SK-N-SH (cell line): ENCODE measurements at regions not wholly inside any gene's neighbourhood (a gene's known extent, or its start where the extent isn't known, plus 50 kb on each side); places are given as distances from the start of the nearest gene placed in this dataset.

Source experiments
- CTCF ChIA-PET: fragments of 300-600, 350-600 bp; formaldehyde crosslinking; extraction: SDS; loops from one replicate; lab custom pipeline; 2021; lab: Yijun Ruan, JAX
- POLR2A ChIA-PET: fragments of 350-600 bp; sonication (Branson Sonifier 250); formaldehyde crosslinking; extraction: SDS; loops from one replicate; lab custom pipeline; 2020; ENCODE audit warnings: antibody characterized with exemption, inconsistent platforms; lab: Yijun Ruan, JAX
- DNase-seq: peaks from one replicate; pipeline ENCODE4 v3.0.0; 2012
- H2AFZ ChIP-seq: fragments of 200-600 bp; sonication (generic); 2 replicates; pipeline ENCODE4 v1.8.1; 2016; ENCODE audit warnings: antibody characterized with exemption, mild to moderate bottlenecking, low read depth
- H3F3A ChIP-seq: fragments of 200-600 bp; sonication (generic); replicated peaks from 2 replicates; pipeline ENCODE3; 2016; ENCODE audit warnings: antibody characterized with exemption, mild to moderate bottlenecking; ENCODE audit not compliant: insufficient read depth
- H3K27ac ChIP-seq, 2 experiments: fragments of 200-500 bp in 1 of 2; fragments of 200-600 bp in 1 of 2; sonication (Bioruptor generic) in 1 of 2; sonication (generic), shearing (Covaris generic) in 1 of 2; 2 replicates each; pipeline versions ENCODE4 v1.5.1 to v1.6.1; 2014 to 2016; ENCODE audit warnings: low read depth in 2 of 2, inconsistent platforms in 1 of 2, low read length in 1 of 2, mild to moderate bottlenecking in 1 of 2, mixed read lengths in 1 of 2
- H3K27me3 ChIP-seq: fragments of 200-600 bp; sonication (generic), shearing (Covaris generic); 2 replicates; pipeline ENCODE4 v1.6.1; 2016; ENCODE audit warnings: mixed run types; ENCODE audit not compliant: insufficient read depth
- H3K36me3 ChIP-seq, 2 experiments: fragments of 200-500 bp in 1 of 2; fragments of 200-600 bp in 1 of 2; sonication (Bioruptor generic) in 1 of 2; sonication (generic) in 1 of 2; replicated peaks in 1 of 2; 2 replicates each; pipeline versions ENCODE3 to v1.5.1; 2014 to 2016; ENCODE audit warnings: low read length in 1 of 2, mild to moderate bottlenecking in 1 of 2; ENCODE audit not compliant: insufficient read depth in 2 of 2, control insufficient read depth in 1 of 2
- H3K4me1 ChIP-seq, 2 experiments: fragments of 200-500 bp in 1 of 2; fragments of 200-600 bp in 1 of 2; sonication (Bioruptor generic) in 1 of 2; sonication (generic), shearing (Covaris generic) in 1 of 2; 2 replicates each; pipeline versions ENCODE4 v1.5.1 to v1.6.1; 2014 to 2016; ENCODE audit warnings: low read depth in 1 of 2, low read length in 1 of 2, mixed run types in 1 of 2; ENCODE audit not compliant: insufficient read depth in 2 of 2, control insufficient read depth in 1 of 2
- H3K4me2 ChIP-seq: fragments of 200-600 bp; sonication (generic), shearing (Covaris generic); 2 replicates; pipeline ENCODE4 v1.6.1; 2017; ENCODE audit warnings: mixed run types
- H3K4me3 ChIP-seq, 2 experiments: fragments of 200-500 bp in 1 of 2; fragments of 200-600 bp in 1 of 2; sonication (Bioruptor generic) in 1 of 2; sonication (generic), shearing (Covaris generic) in 1 of 2; 2 replicates each; pipeline versions ENCODE4 v1.5.1 to v1.8.1; 2014 to 2016; ENCODE audit warnings: low read depth in 2 of 2, inconsistent platforms in 1 of 2, low read length in 1 of 2, mild to moderate bottlenecking in 1 of 2, mixed read lengths in 1 of 2, moderate library complexity in 1 of 2
- H3K79me2 ChIP-seq: fragments of 200-600 bp; sonication (generic); 2 replicates; pipeline ENCODE4 v1.8.1; 2017; ENCODE audit warnings: mild to moderate bottlenecking; ENCODE audit not compliant: insufficient read depth
- H3K9ac ChIP-seq: fragments of 200-600 bp; sonication (generic); 2 replicates; pipeline ENCODE4 v1.6.1; 2017; ENCODE audit warnings: mixed run types
- H3K9me2 ChIP-seq: fragments of 200-600 bp; sonication (generic); 2 replicates; pipeline ENCODE4 v1.6.1; 2017; ENCODE audit warnings: mixed run types
- H3K9me3 ChIP-seq: fragments of 200-600 bp; sonication (generic); 2 replicates; pipeline ENCODE4 v1.6.1; 2017; ENCODE audit warnings: mixed run types, mild to moderate bottlenecking, moderate library complexity
- H4K20me1 ChIP-seq: fragments of 200-600 bp; sonication (generic); 2 replicates; pipeline ENCODE4 v1.6.1; 2017; ENCODE audit warnings: mild to moderate bottlenecking, mixed run types; ENCODE audit not compliant: insufficient read depth
- EP300 ChIP-seq, 2 experiments: IDR thresholded peaks; 2 replicates each; pipeline versions ENCODE4 v1.4.0 to v1.6.1; 2012; ENCODE audit warnings: borderline replicate concordance in 1 of 2, low read depth in 1 of 2, low read length in 1 of 2
- EZH2phosphoT487 ChIP-seq: fragments of 200-600 bp; sonication (generic); IDR thresholded peaks from 2 replicates; pipeline ENCODE4 v1.6.1; 2017; ENCODE audit warnings: low read depth, mixed run types, mild to moderate bottlenecking, antibody characterized with exemption, moderate library complexity, borderline replicate concordance
- FOXM1 ChIP-seq: IDR thresholded peaks from 2 replicates; pipeline ENCODE4 v1.4.0; 2012; ENCODE audit warnings: low read depth, mild to moderate bottlenecking
- MEF2A ChIP-seq: IDR thresholded peaks from 2 replicates; pipeline ENCODE4 v1.4.0; 2012; ENCODE audit warnings: low read depth, borderline replicate concordance
- MXI1 ChIP-seq: IDR thresholded peaks from 2 replicates; pipeline ENCODE4 v1.6.1; 2012; ENCODE audit warnings: mild to moderate bottlenecking, low read depth, low read length, improper control_type of control experiment
- NFIC ChIP-seq: IDR thresholded peaks from 2 replicates; pipeline ENCODE4 v1.4.0; 2012; ENCODE audit warnings: borderline replicate concordance
- NRF1 ChIP-seq: IDR thresholded peaks from 2 replicates; pipeline ENCODE4 v1.6.1; 2012; ENCODE audit warnings: low read depth, mild to moderate bottlenecking, low read length
- RAD21 ChIP-seq: IDR thresholded peaks from 2 replicates; pipeline ENCODE4 v1.6.1; 2012; ENCODE audit warnings: mild to moderate bottlenecking, low read length
- SMC3 ChIP-seq: IDR thresholded peaks from 2 replicates; pipeline ENCODE4 v1.6.1; 2012; ENCODE audit warnings: low read depth, low read length, improper control_type of control experiment
- TAF1 ChIP-seq: IDR thresholded peaks from 2 replicates; pipeline ENCODE4 v1.6.1; 2012; ENCODE audit warnings: low read depth, mild to moderate bottlenecking, low read length, moderate library complexity, borderline replicate concordance
- TEAD4 ChIP-seq: IDR thresholded peaks from 2 replicates; pipeline ENCODE4 v1.4.0; 2012; ENCODE audit warnings: mild to moderate bottlenecking, borderline replicate concordance; ENCODE audit not compliant: insufficient read depth
- YY1 ChIP-seq: IDR thresholded peaks from 2 replicates; pipeline ENCODE4 v1.4.0; 2012; ENCODE audit warnings: low read depth, mild to moderate bottlenecking
- WGBS: methylation state at CpG from one replicate; pipeline ENCODE4 v1.1.6; 2017; ENCODE audit warnings: low lambda C conversion rate; 5-methylcytosine and 5-hydroxymethylcytosine counted together
- TF ChIP-seq, protein P1 (sequence below): IDR thresholded peaks from 2 replicates; pipeline ENCODE4 v1.4.0; 2012; ENCODE audit warnings: low read depth, borderline replicate concordance
- TF ChIP-seq, protein P2 (sequence below): fragments of 150-350 bp; IDR thresholded peaks from 2 replicates; pipeline ENCODE4 v1.6.1; 2016; ENCODE audit warnings: mild to moderate bottlenecking, low read depth, low read length
- TF ChIP-seq, protein P3 (sequence below): IDR thresholded peaks from 2 replicates; pipeline ENCODE4 v1.6.1; 2012; ENCODE audit warnings: mild to moderate bottlenecking, low read depth, low read length, moderate library complexity
- TF ChIP-seq, protein P4 (sequence below): fragments of 200-600 bp; sonication (generic); IDR thresholded peaks from 2 replicates; pipeline ENCODE4 v1.6.1; 2017; ENCODE audit warnings: antibody characterized with exemption, mild to moderate bottlenecking, moderate library complexity
- TF ChIP-seq, protein P5 (sequence below): IDR thresholded peaks from 2 replicates; pipeline ENCODE4 v1.4.0; 2012; ENCODE audit warnings: low read depth

DNA sequence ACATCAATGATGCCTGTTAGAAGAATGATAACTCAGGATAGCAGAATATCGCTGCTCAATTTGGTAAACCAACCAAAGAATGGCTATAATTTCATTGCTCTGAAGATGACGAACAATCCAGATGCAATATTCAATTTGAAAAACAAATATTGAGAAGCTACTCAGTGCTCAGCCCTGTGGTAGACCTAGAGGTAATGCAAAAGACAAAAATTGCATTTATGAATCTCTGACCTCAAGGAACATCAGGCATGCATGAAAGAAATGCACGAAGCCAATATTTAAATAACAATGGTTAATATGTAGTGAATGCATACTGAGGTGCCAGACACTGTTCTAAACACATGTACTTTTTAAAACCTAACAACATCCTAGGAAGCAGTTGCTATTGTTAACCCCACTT lies 298.6 kb upstream of the TMTC1 start:
- H3K9me3 ChIP-seq = no peaks in the 10 kb centered on the region
- 21% methylated on average over 3 of the region's 3 CpGs for WGBS
- no peak overlapping the region for H3K9ac ChIP-seq
- TF ChIP-seq TAF1 (no peak), MEF2A (no peak), MXI1 (no peak), FOXM1 (no peak), YY1 (no peak), TEAD4 (no peak), EZH2phosphoT487 (no peak)
- TF ChIP-seq, protein P1, sequence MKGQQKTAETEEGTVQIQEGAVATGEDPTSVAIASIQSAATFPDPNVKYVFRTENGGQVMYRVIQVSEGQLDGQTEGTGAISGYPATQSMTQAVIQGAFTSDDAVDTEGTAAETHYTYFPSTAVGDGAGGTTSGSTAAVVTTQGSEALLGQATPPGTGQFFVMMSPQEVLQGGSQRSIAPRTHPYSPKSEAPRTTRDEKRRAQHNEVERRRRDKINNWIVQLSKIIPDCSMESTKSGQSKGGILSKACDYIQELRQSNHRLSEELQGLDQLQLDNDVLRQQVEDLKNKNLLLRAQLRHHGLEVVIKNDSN = no peak
- TF ChIP-seq, protein P2, sequence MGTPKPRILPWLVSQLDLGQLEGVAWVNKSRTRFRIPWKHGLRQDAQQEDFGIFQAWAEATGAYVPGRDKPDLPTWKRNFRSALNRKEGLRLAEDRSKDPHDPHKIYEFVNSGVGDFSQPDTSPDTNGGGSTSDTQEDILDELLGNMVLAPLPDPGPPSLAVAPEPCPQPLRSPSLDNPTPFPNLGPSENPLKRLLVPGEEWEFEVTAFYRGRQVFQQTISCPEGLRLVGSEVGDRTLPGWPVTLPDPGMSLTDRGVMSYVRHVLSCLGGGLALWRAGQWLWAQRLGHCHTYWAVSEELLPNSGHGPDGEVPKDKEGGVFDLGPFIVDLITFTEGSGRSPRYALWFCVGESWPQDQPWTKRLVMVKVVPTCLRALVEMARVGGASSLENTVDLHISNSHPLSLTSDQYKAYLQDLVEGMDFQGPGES = no peak
- TF ChIP-seq, protein P3, sequence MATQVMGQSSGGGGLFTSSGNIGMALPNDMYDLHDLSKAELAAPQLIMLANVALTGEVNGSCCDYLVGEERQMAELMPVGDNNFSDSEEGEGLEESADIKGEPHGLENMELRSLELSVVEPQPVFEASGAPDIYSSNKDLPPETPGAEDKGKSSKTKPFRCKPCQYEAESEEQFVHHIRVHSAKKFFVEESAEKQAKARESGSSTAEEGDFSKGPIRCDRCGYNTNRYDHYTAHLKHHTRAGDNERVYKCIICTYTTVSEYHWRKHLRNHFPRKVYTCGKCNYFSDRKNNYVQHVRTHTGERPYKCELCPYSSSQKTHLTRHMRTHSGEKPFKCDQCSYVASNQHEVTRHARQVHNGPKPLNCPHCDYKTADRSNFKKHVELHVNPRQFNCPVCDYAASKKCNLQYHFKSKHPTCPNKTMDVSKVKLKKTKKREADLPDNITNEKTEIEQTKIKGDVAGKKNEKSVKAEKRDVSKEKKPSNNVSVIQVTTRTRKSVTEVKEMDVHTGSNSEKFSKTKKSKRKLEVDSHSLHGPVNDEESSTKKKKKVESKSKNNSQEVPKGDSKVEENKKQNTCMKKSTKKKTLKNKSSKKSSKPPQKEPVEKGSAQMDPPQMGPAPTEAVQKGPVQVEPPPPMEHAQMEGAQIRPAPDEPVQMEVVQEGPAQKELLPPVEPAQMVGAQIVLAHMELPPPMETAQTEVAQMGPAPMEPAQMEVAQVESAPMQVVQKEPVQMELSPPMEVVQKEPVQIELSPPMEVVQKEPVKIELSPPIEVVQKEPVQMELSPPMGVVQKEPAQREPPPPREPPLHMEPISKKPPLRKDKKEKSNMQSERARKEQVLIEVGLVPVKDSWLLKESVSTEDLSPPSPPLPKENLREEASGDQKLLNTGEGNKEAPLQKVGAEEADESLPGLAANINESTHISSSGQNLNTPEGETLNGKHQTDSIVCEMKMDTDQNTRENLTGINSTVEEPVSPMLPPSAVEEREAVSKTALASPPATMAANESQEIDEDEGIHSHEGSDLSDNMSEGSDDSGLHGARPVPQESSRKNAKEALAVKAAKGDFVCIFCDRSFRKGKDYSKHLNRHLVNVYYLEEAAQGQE = no peak
- H3F3A ChIP-seq = no peaks in the 10 kb centered on the region
- no peak overlapping the region for H3K27ac ChIP-seq
- H2AFZ ChIP-seq = no peak overlapping the region
- no peak overlapping the region for H3K4me3 ChIP-seq
- H3K9me2 ChIP-seq = no peaks in the 10 kb centered on the region
- no peaks in the 10 kb centered on the region for H3K4me1 ChIP-seq
- no peaks in the 10 kb centered on the region for H4K20me1 ChIP-seq
- ChIA-PET CTCF (no interaction called here), POLR2A (no interaction called here)
- H3K36me3 ChIP-seq = no peaks in the 10 kb centered on the region
- H3K4me2 ChIP-seq = no peak overlapping the region
- H3K79me2 ChIP-seq = no peaks in the 10 kb centered on the region
- no peak for DNase-seq
- H3K27me3 ChIP-seq = no peaks in the 10 kb centered on the region

DNA sequence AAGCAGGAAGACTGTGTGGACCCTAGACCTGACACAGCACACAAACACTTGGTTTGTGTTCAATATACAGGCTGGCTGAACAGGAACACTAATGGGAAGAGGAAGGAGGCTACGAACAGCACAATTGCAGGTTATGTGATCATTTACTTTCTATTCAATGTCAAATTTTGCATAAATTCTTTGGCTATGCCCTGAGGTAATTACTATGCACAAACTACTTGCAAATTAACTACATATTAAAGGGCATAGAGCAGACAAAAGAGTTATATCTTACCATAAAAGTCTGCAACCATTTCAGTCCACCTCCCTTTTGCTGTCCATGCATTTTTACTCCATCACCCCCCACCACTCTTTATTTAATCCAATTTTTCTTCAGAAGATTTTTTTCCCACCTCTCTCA lies 291.2 kb upstream of the TMTC1 start:
- Histone ChIP-seq H3K9ac (no peak overlapping the region), H4K20me1 (no peaks in the 10 kb centered on the region), H3K9me2 (no peaks in the 10 kb centered on the region), H3K36me3 (no peaks in the 10 kb centered on the region), H3F3A (no peaks in the 10 kb centered on the region), H3K4me3 (no peak overlapping the region), H3K27me3 (no peaks in the 10 kb centered on the region), H3K79me2 (no peaks in the 10 kb centered on the region), H3K27ac (no peak overlapping the region), H3K4me2 (no peak overlapping the region), H2AFZ (no peak overlapping the region), H3K4me1 (no peaks in the 10 kb centered on the region), H3K9me3 (no peaks in the 10 kb centered on the region)
- 57% methylated on average over 1 of the region's 1 CpG for WGBS
- ChIA-PET POLR2A (no interaction called here), CTCF (no interaction called here)
- DNase-seq = no peak
- TF ChIP-seq RAD21 = no peak
- TF ChIP-seq, protein P3 = no peak
- no peak for TF ChIP-seq SMC3
- no peak for TF ChIP-seq EP300 (IDR thresholded peaks at IDR 0.05; ENCODE audit: borderline replicate concordance in 1 of 2, low read depth in 1 of 2, low read length in 1 of 2)
- TF ChIP-seq NRF1 = no peak
- TF ChIP-seq NFIC = no peak
- TF ChIP-seq, protein P4, sequence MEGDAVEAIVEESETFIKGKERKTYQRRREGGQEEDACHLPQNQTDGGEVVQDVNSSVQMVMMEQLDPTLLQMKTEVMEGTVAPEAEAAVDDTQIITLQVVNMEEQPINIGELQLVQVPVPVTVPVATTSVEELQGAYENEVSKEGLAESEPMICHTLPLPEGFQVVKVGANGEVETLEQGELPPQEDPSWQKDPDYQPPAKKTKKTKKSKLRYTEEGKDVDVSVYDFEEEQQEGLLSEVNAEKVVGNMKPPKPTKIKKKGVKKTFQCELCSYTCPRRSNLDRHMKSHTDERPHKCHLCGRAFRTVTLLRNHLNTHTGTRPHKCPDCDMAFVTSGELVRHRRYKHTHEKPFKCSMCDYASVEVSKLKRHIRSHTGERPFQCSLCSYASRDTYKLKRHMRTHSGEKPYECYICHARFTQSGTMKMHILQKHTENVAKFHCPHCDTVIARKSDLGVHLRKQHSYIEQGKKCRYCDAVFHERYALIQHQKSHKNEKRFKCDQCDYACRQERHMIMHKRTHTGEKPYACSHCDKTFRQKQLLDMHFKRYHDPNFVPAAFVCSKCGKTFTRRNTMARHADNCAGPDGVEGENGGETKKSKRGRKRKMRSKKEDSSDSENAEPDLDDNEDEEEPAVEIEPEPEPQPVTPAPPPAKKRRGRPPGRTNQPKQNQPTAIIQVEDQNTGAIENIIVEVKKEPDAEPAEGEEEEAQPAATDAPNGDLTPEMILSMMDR = no peak
- no peak for TF ChIP-seq MXI1
- TF ChIP-seq EZH2phosphoT487 = no peak
- TF ChIP-seq, protein P5, sequence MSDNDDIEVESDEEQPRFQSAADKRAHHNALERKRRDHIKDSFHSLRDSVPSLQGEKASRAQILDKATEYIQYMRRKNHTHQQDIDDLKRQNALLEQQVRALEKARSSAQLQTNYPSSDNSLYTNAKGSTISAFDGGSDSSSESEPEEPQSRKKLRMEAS = no peak
